Activated T-cell treated with anti-CD3 and anti-CD28 coated beads, Interleukin-2, amount 50 U/mL, for 24 hours (primary cell): ENCODE measurements at regions not wholly inside any gene's neighbourhood (a gene's known extent, or its start where the extent isn't known, plus 50 kb on each side); places are given as distances from the start of the nearest gene placed in this dataset.

Experiments
- DNase-seq: peaks from one replicate; pipeline ENCODE4 v3.0.0-alpha.2; 2020
- H3K27ac Mint-ChIP-seq: 2 replicates; pipeline ENCODE4 v1.8.0; 2020; ENCODE audit warnings: mild to moderate bottlenecking, mixed read lengths
- H3K27me3 Mint-ChIP-seq: 2 replicates; pipeline ENCODE4 v1.8.0; 2020; ENCODE audit warnings: mixed read lengths
- H3K36me3 Mint-ChIP-seq: 2 replicates; pipeline ENCODE4 v1.8.0; 2020; ENCODE audit warnings: low read depth, mixed read lengths
- H3K4me1 Mint-ChIP-seq: 2 replicates; pipeline ENCODE4 v1.8.0; 2020; ENCODE audit warnings: low read depth, mixed read lengths
- H3K4me3 Mint-ChIP-seq: 2 replicates; pipeline ENCODE4 v1.8.0; 2020; ENCODE audit warnings: mild to moderate bottlenecking, moderate library complexity, mixed read lengths
- H3K9me3 Mint-ChIP-seq: 2 replicates; pipeline ENCODE4 v1.8.0; 2020; ENCODE audit warnings: mixed read lengths

DNA sequence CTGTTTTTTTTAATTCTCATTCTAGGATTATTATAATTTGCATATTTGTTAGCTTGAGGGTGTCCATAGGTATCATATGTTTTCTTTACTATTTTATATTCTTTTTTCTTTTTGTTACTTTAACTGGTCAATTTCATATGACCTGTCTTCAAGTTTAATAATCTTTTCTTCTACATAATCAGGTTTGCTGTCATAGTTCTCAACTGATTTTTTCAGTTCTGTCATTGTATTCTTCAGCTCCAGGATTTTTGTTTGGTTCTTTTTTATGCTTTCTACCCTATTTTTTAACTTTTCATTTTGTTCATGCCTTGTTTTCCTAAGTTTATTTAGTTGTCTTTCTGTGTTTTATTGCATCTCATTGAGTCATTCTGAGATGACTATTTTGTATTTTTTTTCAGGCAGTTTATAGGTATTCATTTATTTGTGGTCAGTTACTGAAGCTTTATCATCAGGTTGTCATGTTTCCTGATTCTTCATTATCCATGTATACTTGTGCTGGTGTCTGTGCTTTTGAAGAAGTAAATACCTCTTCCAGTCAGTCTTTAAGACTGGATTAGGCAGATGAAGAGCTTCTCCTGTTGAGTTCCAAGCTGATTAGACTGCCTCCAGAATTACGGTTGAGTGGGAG is 220.3 kb upstream of the VEGFC start:
- H3K27me3 Mint-ChIP-seq = peaks cover 2% of the 10 kb centered on the region
- no peak overlapping the region for H3K4me3 Mint-ChIP-seq
- H3K9me3 Mint-ChIP-seq = peaks cover 13% of the 10 kb centered on the region
- DNase-seq = no peak
- H3K4me1 Mint-ChIP-seq = no peaks in the 10 kb centered on the region
- H3K36me3 Mint-ChIP-seq = no peaks in the 10 kb centered on the region
- H3K27ac Mint-ChIP-seq = no peak overlapping the region

DNA sequence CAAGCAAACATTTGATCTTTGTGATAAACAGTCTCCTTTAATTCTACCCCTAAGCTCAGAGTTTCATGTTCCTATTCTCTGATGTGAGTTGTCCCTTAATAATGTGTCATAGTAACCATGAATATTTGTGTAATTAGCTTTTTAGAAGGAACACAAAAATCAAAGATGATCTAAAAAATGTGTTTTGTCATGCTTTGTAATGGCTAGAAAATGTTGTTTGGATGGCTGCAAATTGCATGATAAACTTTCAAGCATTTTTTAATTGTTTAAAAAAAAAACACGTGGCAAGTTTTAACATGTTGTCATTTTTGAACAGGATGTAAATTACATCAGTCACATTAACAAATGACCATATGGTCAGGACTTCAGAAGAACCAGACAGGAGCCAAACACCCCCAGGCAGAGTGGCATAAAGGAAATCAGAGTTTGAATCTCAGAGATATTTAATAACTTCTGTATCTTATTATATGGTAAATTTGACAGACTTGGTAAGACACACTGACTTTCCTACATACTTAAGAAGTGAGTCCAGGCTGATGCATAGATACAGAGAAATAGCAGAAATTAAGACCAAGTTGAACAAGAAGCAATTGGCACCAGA is 223.9 kb upstream of the VEGFC start:
- no peak for DNase-seq
- no peak overlapping the region for H3K27ac Mint-ChIP-seq
- H3K27me3 Mint-ChIP-seq = peaks cover 2% of the 10 kb centered on the region
- no peaks in the 10 kb centered on the region for H3K4me1 Mint-ChIP-seq
- H3K9me3 Mint-ChIP-seq = peaks cover 24% of the 10 kb centered on the region
- H3K4me3 Mint-ChIP-seq = no peak overlapping the region
- H3K36me3 Mint-ChIP-seq = no peaks in the 10 kb centered on the region

DNA sequence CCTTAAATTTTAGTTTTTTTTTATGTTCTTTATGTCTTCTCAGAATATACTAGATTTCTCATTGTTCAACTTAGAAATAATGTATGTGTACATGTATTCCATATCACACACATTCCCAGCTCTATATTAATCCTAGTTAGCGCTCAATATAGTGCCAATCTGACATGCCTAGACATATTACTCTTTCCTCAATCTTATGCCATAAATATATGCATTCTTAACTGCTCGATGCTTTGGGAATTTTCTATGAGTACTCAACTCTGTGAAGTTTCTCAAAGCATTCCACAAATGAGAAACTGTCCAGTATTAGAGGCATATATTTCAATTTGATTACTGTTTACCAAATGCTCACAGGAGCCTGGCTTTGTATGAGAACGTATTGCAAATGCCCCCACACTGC is 231.2 kb upstream of the VEGFC start:
- Mint-ChIP-seq H3K4me1 (no peaks in the 10 kb centered on the region), H3K27ac (no peak overlapping the region), H3K9me3 (peaks cover 10% of the 10 kb centered on the region), H3K27me3 (no peaks in the 10 kb centered on the region), H3K4me3 (no peak overlapping the region), H3K36me3 (no peaks in the 10 kb centered on the region)
- DNase-seq = no peak

DNA sequence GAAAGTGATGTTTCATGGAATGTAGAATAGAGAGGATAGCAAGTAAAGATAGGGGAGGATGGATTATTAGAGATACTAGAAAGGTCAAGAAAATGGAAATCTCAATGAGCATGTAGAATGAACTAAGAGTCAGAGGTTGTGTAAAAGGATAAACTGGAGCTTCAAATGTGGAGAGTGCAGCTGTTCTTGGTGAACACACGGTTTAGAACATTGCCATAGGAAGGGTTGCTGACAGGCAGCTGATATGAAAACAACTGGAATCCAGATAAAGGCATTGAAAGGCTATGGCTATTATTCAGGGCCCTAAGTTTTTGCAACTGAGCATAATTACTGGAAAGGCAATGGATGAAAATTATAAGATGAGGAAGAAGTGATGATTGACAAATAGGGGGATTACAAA is 239.6 kb upstream of the VEGFC start:
- Mint-ChIP-seq H3K9me3 (no peaks in the 10 kb centered on the region), H3K27me3 (no peaks in the 10 kb centered on the region)

DNA sequence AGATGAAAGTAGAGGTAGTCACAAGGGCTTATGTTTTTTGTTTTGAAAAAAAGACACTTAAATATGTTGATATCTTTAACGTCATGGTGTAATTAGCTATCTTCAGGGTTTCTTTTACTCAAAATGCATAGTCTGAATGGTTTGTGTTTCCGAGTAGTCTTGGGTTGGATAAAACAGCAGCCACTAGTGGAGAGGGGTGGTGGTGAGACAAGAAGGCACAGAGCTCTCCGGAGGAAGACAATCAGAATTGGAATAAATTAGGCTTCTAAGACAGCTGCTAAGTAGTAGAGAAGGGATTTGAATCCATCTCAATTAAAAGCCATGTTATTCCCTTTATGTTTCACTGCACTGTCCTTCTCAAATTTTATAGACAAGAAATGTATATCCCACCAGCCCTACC is 240.4 kb upstream of the VEGFC start:
- no peaks in the 10 kb centered on the region for H3K4me1 Mint-ChIP-seq
- no peak overlapping the region for H3K4me3 Mint-ChIP-seq
- DNase-seq = no peak
- H3K27ac Mint-ChIP-seq = no peak overlapping the region
- no peaks in the 10 kb centered on the region for H3K9me3 Mint-ChIP-seq
- H3K36me3 Mint-ChIP-seq = no peaks in the 10 kb centered on the region
- H3K27me3 Mint-ChIP-seq = peaks cover 2% of the 10 kb centered on the region

More for the DNA sequence above, 239.6 kb upstream of the VEGFC start:
- no peak overlapping the region for H3K27ac Mint-ChIP-seq
- no peaks in the 10 kb centered on the region for H3K36me3 Mint-ChIP-seq
- H3K4me1 Mint-ChIP-seq = no peaks in the 10 kb centered on the region
- no peak for DNase-seq
- H3K4me3 Mint-ChIP-seq = no peak overlapping the region

DNA sequence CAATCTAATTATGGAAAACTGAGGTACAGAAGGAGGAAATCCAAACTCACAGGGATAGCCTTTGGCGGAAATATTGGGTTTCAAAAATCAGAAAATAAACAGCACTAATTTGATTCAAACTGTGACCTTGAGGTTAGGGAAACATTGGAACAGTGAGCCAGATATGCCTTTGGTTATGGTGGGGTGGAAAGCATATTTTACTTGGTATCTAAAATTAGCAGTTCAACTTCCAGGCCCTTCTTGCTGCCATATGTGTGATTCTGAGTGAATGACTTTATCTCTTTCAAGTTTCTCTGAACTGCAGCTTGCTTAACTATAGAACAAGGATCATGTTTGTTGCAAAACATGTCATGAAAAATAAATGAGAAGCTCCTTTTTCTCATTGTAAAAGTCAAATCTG is 240.9 kb upstream of the VEGFC start:
- DNase-seq = no peak
- Mint-ChIP-seq H3K36me3 (no peaks in the 10 kb centered on the region), H3K4me1 (no peaks in the 10 kb centered on the region), H3K27ac (no peak overlapping the region), H3K27me3 (peaks cover 2% of the 10 kb centered on the region), H3K4me3 (no peak overlapping the region), H3K9me3 (no peaks in the 10 kb centered on the region)

DNA sequence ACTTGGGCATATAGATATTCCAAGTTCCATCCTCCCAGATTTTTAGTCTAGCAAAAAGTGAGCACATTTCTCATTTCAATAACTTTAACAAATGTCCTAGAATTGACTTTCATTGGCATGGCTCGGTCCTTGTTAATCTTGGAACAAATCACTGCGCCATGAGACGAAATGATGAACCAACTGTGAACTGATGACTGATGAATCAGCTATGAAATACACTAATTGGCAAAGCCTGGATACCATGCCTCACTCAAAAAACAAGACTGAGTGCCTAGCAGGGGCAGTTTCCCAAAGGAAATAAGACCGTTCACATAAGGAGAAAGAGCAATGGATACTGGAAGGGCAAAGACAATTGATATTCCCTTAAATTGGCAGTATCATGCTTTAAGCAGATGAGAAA is 248.6 kb upstream of the VEGFC start:
- Mint-ChIP-seq H3K27ac (no peak overlapping the region), H3K4me3 (no peak overlapping the region), H3K36me3 (no peaks in the 10 kb centered on the region), H3K4me1 (no peaks in the 10 kb centered on the region), H3K27me3 (peaks cover 2% of the 10 kb centered on the region), H3K9me3 (no peaks in the 10 kb centered on the region)
- no peak for DNase-seq

DNA sequence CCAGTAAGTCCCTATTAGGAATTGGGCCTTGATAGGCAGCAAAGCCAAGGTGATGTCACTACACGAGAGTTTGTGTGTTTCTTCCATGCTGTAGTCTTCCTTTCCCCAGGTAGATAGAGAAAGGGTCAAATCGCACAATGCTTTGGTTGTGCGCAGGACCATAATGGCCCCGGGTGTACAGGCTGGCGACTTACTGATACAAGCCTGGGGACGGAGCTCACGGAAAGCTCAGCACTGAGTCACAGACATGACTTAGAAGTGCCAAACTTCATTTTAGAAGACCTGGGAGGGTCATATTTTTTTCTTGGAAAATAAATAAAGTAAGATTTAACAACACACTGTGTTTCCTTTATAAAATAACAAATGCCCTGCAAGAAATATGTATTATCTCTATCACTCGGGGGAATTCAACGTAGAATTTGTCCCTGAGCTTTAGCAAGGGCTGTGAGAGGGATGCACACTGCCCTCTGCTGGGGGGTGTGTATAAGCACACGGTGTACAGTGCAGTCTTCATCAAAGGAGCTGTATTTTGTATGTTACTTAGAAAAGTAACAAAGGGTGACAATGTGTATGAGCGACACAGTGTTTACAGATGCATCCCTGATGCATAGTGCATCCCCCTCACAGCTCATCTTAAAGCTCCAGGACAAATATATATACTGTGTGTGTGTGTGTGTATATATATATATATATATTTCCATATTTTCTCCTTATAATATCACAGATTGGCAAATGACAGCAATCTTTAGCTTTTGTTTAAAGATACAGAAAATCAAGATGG is 254.5 kb upstream of the VEGFC start:
- Mint-ChIP-seq H3K27ac (no peak overlapping the region), H3K27me3 (peaks cover 5% of the 10 kb centered on the region)

DNA sequence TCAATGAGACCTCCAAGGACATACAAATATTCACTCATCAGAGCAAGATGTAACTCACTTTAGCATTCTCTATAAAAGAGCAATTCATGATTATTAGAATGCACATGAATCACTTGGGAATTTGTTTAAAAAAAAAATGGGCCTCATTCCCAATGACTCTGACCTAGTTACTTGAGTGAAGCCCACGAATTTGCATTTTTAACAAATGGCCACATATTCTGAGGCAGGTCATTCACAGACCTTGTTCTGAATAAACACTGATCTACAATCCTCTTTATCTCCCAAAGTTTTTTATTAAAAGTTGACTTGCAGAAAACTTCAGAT is 255.1 kb upstream of the VEGFC start:
- Mint-ChIP-seq H3K4me1 (no peaks in the 10 kb centered on the region), H3K9me3 (no peaks in the 10 kb centered on the region)
- no peak for DNase-seq

More for the DNA sequence above, 254.5 kb upstream of the VEGFC start:
- no peak overlapping the region for H3K4me3 Mint-ChIP-seq
- H3K36me3 Mint-ChIP-seq = no peaks in the 10 kb centered on the region
- H3K4me1 Mint-ChIP-seq = no peaks in the 10 kb centered on the region
- H3K9me3 Mint-ChIP-seq = no peaks in the 10 kb centered on the region
- peak; percentile 52 for DNase-seq

DNA sequence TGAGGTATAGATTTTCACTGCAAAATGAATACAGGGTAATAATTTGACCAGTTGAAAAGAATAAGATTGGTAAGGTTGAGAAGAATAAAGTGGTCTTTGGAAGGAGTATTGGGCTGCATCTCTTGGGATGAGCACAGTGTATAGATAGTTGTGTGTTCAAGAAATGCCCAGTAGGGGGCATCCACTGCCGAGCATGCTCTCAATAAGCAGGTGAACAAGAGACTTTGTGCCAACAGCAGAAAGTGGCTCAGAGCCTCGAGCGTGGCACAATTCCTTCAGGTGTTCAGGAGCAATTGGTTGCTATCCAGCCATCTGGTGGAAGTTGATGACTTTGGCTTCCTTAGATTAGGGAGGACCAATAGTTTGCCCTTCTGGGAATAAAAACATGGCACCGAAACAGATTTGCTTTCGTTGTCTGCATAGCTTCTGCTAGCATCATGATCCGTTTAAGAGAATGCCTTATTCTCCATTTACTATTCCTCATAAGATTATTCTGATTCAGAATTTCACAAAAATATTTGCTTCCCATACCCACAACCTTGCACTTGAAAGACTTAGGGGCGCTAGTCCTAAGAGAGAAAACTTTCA is 258.1 kb upstream of the NEIL3 start:
- Mint-ChIP-seq H3K4me3 (no peak overlapping the region), H3K27ac (no peak overlapping the region), H3K27me3 (peaks cover 3% of the 10 kb centered on the region), H3K9me3 (no peaks in the 10 kb centered on the region), H3K4me1 (no peaks in the 10 kb centered on the region), H3K36me3 (no peaks in the 10 kb centered on the region)
- no peak for DNase-seq

More for the DNA sequence above, 255.1 kb upstream of the VEGFC start:
- H3K27ac Mint-ChIP-seq = no peak overlapping the region
- no peaks in the 10 kb centered on the region for H3K36me3 Mint-ChIP-seq
- H3K27me3 Mint-ChIP-seq = peaks cover 5% of the 10 kb centered on the region
- H3K4me3 Mint-ChIP-seq = no peak overlapping the region

DNA sequence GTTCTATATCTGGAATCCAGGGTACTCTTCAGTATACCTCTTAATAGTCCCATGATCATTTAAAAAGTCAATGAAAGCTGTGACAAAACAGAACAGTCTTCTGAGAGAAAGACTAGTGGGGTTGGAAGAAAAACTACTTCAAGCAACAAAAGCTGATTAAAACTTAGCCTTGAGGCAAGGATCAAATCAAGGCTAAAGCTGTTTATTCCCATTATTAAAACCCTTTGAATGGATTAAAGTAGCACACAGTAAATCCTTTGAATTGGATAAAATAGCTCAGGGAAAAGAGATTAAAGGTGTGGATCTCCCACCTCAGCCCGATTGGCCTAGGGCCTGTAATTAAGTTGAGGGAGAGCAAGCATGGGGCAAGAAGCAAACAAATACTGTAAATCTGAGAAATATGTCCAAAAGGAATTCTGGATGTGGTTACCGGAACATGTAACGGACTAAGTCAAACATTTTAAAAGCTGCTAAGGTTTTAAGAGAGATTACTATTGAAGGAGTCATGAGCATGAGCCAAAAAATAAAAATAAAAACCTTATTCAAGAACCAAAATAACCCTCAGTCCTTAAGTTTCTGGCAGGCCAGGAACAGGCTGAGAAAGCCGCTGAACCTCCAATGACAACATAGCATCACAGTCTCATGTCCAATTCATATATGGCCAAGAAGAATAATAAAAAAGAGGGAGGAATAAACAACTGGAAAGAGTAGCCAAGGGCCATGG is 257.3 kb upstream of the NEIL3 start:
- Mint-ChIP-seq H3K27ac (no peak overlapping the region), H3K4me3 (no peak overlapping the region), H3K9me3 (no peaks in the 10 kb centered on the region), H3K36me3 (no peaks in the 10 kb centered on the region), H3K27me3 (peaks cover 2% of the 10 kb centered on the region), H3K4me1 (no peaks in the 10 kb centered on the region)
- DNase-seq = no peak

DNA sequence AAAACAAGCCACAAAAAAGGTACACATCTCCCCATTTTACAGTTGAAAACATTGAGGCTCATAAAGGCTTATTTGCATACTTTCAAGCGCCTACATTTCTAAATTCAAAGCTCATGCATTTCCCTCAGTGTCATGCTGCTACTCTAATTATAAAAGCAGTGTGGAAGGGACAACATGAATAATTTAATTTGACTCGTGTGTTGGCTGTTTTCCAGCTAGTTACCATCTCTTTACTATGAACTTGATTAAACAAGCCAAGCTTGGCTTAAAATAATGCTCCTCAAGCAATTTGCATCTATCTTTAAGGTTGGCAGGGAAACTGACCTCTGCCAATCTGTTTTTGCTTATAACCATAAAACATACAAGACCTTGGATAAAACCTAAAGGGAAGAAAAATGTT is 252.5 kb upstream of the NEIL3 start:
- Mint-ChIP-seq H3K27me3 (peaks cover 7% of the 10 kb centered on the region), H3K27ac (no peak overlapping the region), H3K36me3 (no peaks in the 10 kb centered on the region), H3K9me3 (no peaks in the 10 kb centered on the region), H3K4me1 (no peaks in the 10 kb centered on the region), H3K4me3 (no peak overlapping the region)
- DNase-seq = no peak

DNA sequence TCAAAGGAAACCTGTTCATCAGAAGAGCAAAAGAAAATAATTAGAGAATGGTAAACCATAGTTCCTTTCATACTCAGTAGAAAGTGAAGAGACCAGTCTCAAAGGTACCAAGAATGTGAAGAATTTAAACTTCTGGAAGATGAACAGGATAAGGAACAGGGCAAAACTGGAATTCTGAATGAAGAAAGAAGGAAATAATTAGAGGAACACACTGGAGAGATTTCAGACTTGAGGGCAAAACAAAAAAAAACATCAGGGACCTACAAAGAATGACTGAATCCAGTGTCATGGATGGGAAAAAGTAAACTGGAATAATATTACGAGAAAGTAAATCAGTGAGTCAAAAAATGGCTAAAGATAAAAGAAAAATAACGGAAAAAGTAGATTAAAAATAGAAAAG is 245.6 kb upstream of the NEIL3 start:
- Mint-ChIP-seq H3K4me3 (no peak overlapping the region), H3K4me1 (no peaks in the 10 kb centered on the region), H3K27me3 (peaks cover 6% of the 10 kb centered on the region), H3K27ac (no peak overlapping the region), H3K36me3 (no peaks in the 10 kb centered on the region), H3K9me3 (no peaks in the 10 kb centered on the region)
- no peak for DNase-seq

DNA sequence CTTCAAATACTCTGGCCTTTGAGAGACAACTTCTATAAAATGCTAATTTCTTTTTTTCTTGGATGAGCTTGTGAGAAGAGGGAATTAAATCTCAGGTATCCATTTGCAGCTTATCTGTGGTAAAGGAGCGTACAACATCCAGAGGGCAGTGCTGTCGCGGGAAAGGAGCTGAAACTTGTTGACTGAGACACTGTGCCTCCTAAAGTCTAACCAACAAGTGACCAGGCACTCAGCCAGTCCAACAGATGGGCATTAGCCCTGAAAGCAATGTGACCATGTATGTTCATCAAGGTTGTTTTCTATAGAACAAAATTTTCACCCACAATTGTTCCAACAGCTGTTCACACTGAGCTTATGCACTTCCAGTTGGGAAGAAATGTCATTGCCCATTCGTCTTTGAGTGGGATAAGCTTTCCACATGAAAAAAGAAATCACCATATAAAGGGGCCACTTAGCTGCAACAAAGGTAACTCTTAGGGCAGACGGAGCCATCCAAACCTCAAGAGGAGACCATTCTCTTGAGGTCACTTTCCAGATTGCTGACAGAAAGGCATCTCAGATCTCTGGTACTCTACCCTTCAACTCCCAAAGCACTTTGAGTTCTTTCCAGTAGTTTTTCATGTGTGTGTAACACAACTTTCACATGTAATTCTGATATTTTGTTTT is 244.8 kb upstream of the NEIL3 start:
- no peak overlapping the region for H3K4me3 Mint-ChIP-seq
- DNase-seq = no peak
- H3K36me3 Mint-ChIP-seq = no peaks in the 10 kb centered on the region
- no peaks in the 10 kb centered on the region for H3K9me3 Mint-ChIP-seq
- H3K4me1 Mint-ChIP-seq = no peaks in the 10 kb centered on the region
- H3K27ac Mint-ChIP-seq = no peak overlapping the region
- no peaks in the 10 kb centered on the region for H3K27me3 Mint-ChIP-seq
